K562 (cell line): ENCODE measurements at regions not wholly inside any gene's neighbourhood (a gene's known extent, or its start where the extent isn't known, plus 50 kb on each side); places are given as distances from the start of the nearest gene placed in this dataset.

ENCODE experiments used
- ATAC-seq: fragments of 200-7000 bp; cut with Tn5 transposase; 3 replicates; pipeline ENCODE4 v1.9.1; 2020; ENCODE audit warnings: moderate library complexity
- BruUV-seq: library from RNA; stranded (reverse); fragments of 400-500 nt; replicated peaks from 2 replicates; lab custom pipeline; 2021; lab: Mats Ljungman, UMichigan
- CTCF ChIA-PET: fragments of 300-600 bp; formaldehyde crosslinking; extraction: SDS; loops from one replicate; lab custom pipeline; 2021; ENCODE audit warnings: low intra/inter-chr PET ratio; lab: Yijun Ruan, JAX
- POLR2A ChIA-PET: fragments of 300-600, 350-650 bp; sonication (Branson Sonifier 250); formaldehyde crosslinking; extraction: SDS; loops from one replicate; lab custom pipeline; 2021; ENCODE audit warnings: antibody characterized with exemption, inconsistent platforms; lab: Yijun Ruan, JAX
- DNase-seq, 4 experiments: peaks; one replicate each; pipeline versions ENCODE4 v3.0.0 to v3.0.0-alpha.2; 2011 to 2018; ENCODE audit warnings: low spot score in 3 of 4, mixed read lengths in 3 of 4; ENCODE audit errors: extremely low read depth in 1 of 4
- FAIRE-seq: peaks from 2 replicates; lab custom pipeline; 2011; peaks lifted over from hg19 to GRCh38; lab: Jason Lieb, UNC
- H2AFZ ChIP-seq: 2 replicates; pipeline ENCODE4 v1.6.0; 2011; ENCODE audit warnings: low read depth, low read length, control low read depth, inconsistent platforms
- H3K27ac ChIP-seq: fragments of 200-600 bp; 3 replicates; pipeline ENCODE4 v1.8.0; 2011; ENCODE audit warnings: low read depth, mild to moderate bottlenecking, control low read depth, inconsistent platforms, low read length, moderate library complexity, mixed read lengths; ENCODE audit errors: extremely low read depth
- H3K27me3 ChIP-seq, 2 experiments: fragments of 300-600 bp in 1 of 2; 2 replicates in 1 of 2; 3 replicates in 1 of 2; pipeline versions ENCODE4 v1.6.0 to v1.8.0; 2011; ENCODE audit warnings: inconsistent platforms in 2 of 2, low read length in 2 of 2, mild to moderate bottlenecking in 1 of 2, mixed read lengths in 1 of 2, moderate library complexity in 1 of 2; ENCODE audit not compliant: control insufficient read depth in 2 of 2, insufficient read depth in 2 of 2
- H3K36me3 ChIP-seq: fragments of 300-600 bp; 3 replicates; pipeline ENCODE4 v1.8.0; 2011; ENCODE audit warnings: mild to moderate bottlenecking, low read length, inconsistent platforms; ENCODE audit not compliant: control insufficient read depth, insufficient read depth
- H3K4me1 ChIP-seq, 2 experiments: fragments of 200-600 bp in 1 of 2; replicated peaks in 1 of 2; 2 replicates in 1 of 2; 3 replicates in 1 of 2; pipeline versions ENCODE4 v1.5.1 to v1.8.0; 2011; ENCODE audit warnings: inconsistent platforms in 2 of 2, low read length in 2 of 2, mild to moderate bottlenecking in 1 of 2, mixed read lengths in 1 of 2, moderate library complexity in 1 of 2; ENCODE audit not compliant: control insufficient read depth in 2 of 2, insufficient read depth in 2 of 2
- H3K4me2 ChIP-seq: 2 replicates; pipeline ENCODE4 v1.6.1; 2011; ENCODE audit warnings: low read length, control low read depth, inconsistent platforms, mixed read lengths; ENCODE audit not compliant: insufficient read depth
- H3K4me3 ChIP-seq: fragments of 200-600 bp; sonication (generic), shearing (Covaris generic); 2 replicates; pipeline ENCODE4 v1.5.1; 2016; ENCODE audit warnings: control low read depth, inconsistent platforms
- H3K79me2 ChIP-seq: fragments of 200-600 bp; 3 replicates; pipeline ENCODE4 v1.8.0; 2011; ENCODE audit warnings: low read length, inconsistent platforms; ENCODE audit not compliant: control insufficient read depth, insufficient read depth
- H3K9ac ChIP-seq, 2 experiments: 2 replicates each; pipeline versions ENCODE4 v1.6.0 to v1.6.1; 2011; ENCODE audit warnings: low read depth in 2 of 2, low read length in 2 of 2, control low read depth in 1 of 2, inconsistent platforms in 1 of 2, mild to moderate bottlenecking in 1 of 2, mixed read lengths in 1 of 2; ENCODE audit not compliant: insufficient read depth in 1 of 2
- H3K9me1 ChIP-seq: one replicate; pipeline ENCODE4 v1.6.0; 2011; ENCODE audit warnings: inconsistent platforms, mild to moderate bottlenecking, low read length, moderate library complexity; ENCODE audit not compliant: control insufficient read depth, insufficient read depth
- H3K9me3 ChIP-seq: replicated peaks from 2 replicates; pipeline ENCODE4 v1.5.1; 2011; ENCODE audit warnings: low read depth, low read length, inconsistent platforms; ENCODE audit not compliant: control insufficient read depth, insufficient read depth
- H4K20me1 ChIP-seq: replicated peaks from 2 replicates; pipeline ENCODE4 v1.6.1; 2011; ENCODE audit warnings: low read length, inconsistent platforms, mixed read lengths; ENCODE audit not compliant: control insufficient read depth, insufficient read depth
- CGGBP1 ChIP-seq: fragments of 250-450 bp; sonication (Bioruptor Pico); IDR thresholded peaks from 2 replicates; pipeline ENCODE4 v1.9.0; 2021; ENCODE audit warnings: mild to moderate bottlenecking
- CLOCK ChIP-seq: fragments of 250-450 bp; sonication (Bioruptor Pico); IDR thresholded peaks from 2 replicates; pipeline ENCODE4 v1.4.0; 2020; ENCODE audit warnings: mild to moderate bottlenecking, moderate library complexity, borderline replicate concordance
- FOXK2 ChIP-seq, 2 experiments: fragments of 450-650 bp; IDR thresholded peaks in 1 of 2; conservative IDR thresholded peaks in 1 of 2; 2 replicates each; pipeline ENCODE4 v1.6.1; 2016; ENCODE audit warnings: low read depth in 2 of 2, mild to moderate bottlenecking in 1 of 2
- HSF4 ChIP-seq: fragments of 250-450 bp; sonication (Bioruptor Pico); IDR thresholded peaks from 2 replicates; pipeline ENCODE4 v2.1.2; 2022; ENCODE audit warnings: mild to moderate bottlenecking, moderate library complexity, borderline replicate concordance
- JUNB ChIP-seq: fragments of 450-650 bp; formaldehyde crosslinking; conservative IDR thresholded peaks from 2 replicates; pipeline ENCODE4 v1.4.0; 2020; ENCODE audit warnings: mild to moderate bottlenecking
- KLF10 ChIP-seq: fragments of 250-450 bp; sonication (Bioruptor Pico); IDR thresholded peaks from 2 replicates; pipeline ENCODE4 v1.6.1; 2021; ENCODE audit warnings: matching md5 sums
- KLF16 ChIP-seq: IDR thresholded peaks from 2 replicates; pipeline ENCODE4 v1.6.1; 2016; ENCODE audit warnings: antibody characterized with exemption
- POLR3A ChIP-seq: IDR thresholded peaks from 2 replicates; pipeline ENCODE4 v1.6.1; 2011; ENCODE audit warnings: borderline replicate concordance, mild to moderate bottlenecking, moderate library complexity; ENCODE audit not compliant: insufficient read length, insufficient read depth; ENCODE audit errors: extremely low read depth
- PRPF4 ChIP-seq: fragments of 200-400 bp; formaldehyde crosslinking; IDR thresholded peaks from one replicate; pipeline ENCODE4 v1.6.1; 2017; ENCODE audit warnings: low read length, low read depth, mild to moderate bottlenecking; ENCODE audit not compliant: insufficient read depth, poor library complexity, severe bottlenecking
- SIN3A ChIP-seq, 2 experiments: fragments of 150-350 bp in 1 of 2; IDR thresholded peaks; 2 replicates each; pipeline ENCODE4 v1.6.1; 2011 to 2016; ENCODE audit warnings: borderline replicate concordance in 2 of 2, low read depth in 2 of 2, low read length in 2 of 2, mild to moderate bottlenecking in 2 of 2, moderate library complexity in 2 of 2; ENCODE audit not compliant: control insufficient read depth in 1 of 2
- SLC30A9 ChIP-seq: fragments of 250-450 bp; sonication (Bioruptor Pico); IDR thresholded peaks from 2 replicates; pipeline ENCODE4 v1.8.0; 2022; ENCODE audit warnings: mild to moderate bottlenecking, moderate library complexity
- SMAD2 ChIP-seq: fragments of 150-350 bp; IDR thresholded peaks from 2 replicates; pipeline ENCODE4 v1.6.1; 2014; ENCODE audit warnings: low read depth, mild to moderate bottlenecking, low read length
- SP2 ChIP-seq: IDR thresholded peaks from 2 replicates; pipeline ENCODE4 v1.6.1; 2011; ENCODE audit warnings: mild to moderate bottlenecking, low read depth, low read length, moderate library complexity; ENCODE audit not compliant: poor library complexity, severe bottlenecking; ENCODE audit errors: extremely low read depth
- TEAD4 ChIP-seq, 2 experiments: sonication (generic) in 1 of 2; formaldehyde crosslinking in 1 of 2; IDR thresholded peaks; 2 replicates each; pipeline versions ENCODE4 v1.6.1 to v1.8.0; 2012 to 2022; ENCODE audit warnings: borderline replicate concordance in 1 of 2, inconsistent platforms in 1 of 2, low read length in 1 of 2, mild to moderate bottlenecking in 1 of 2, missing genetic modification reagents in 1 of 2
- WGBS: fragments of 100-300 bp; shearing (Covaris generic); methylation state at CpG from one replicate; pipeline ENCODE4 v1.1.6; 2016; ENCODE audit warnings: low coverage, mixed read lengths; ENCODE audit not compliant: insufficient coverage; ENCODE audit errors: missing lambda C conversion rate; 5-methylcytosine and 5-hydroxymethylcytosine counted together
- in situ Hi-C: fragments of 300-500 bp; cut with MboI; formaldehyde crosslinking; loops from 4 replicates; pipeline ENCODE4 v1.15.0; 2018; ENCODE audit warnings: inconsistent platforms, mixed read lengths
- intact Hi-C: fragments of 100-400 bp; cut with micrococcal nuclease; formaldehyde crosslinking; loops from 2 replicates; pipeline ENCODE4 v1.14.2; 2022
- TF ChIP-seq, protein P1 (sequence below): sonication (generic); formaldehyde crosslinking; IDR thresholded peaks from 2 replicates; pipeline ENCODE4 v1.8.0; 2022; ENCODE audit warnings: mild to moderate bottlenecking, missing genetic modification reagents

- TF ChIP-seq CLOCK (CRISPR knock-in tag), result no peak
- TF ChIP-seq TEAD4 (IDR thresholded peaks at IDR 0.05; ENCODE audit: low read length), result no peak
- no peak for TF ChIP-seq TEAD4 (CRISPR knock-in tag; IDR thresholded peaks at IDR 0.05; ENCODE audit: borderline replicate concordance)
Measured at GRCh38 chr1:82478916-82479315, 678.2 kb downstream of the ADGRL2 start (continued).

- 0% methylated on average over 2 of the region's 2 CpGs for WGBS
- no peaks in the 10 kb centered on the region for H3K79me2 ChIP-seq
- ChIA-PET POLR2A (no interaction called here), CTCF (no interaction called here)
- H3K36me3 ChIP-seq, result no peaks in the 10 kb centered on the region
- no peak overlapping the region for H3K27ac ChIP-seq
- H3K9me3 ChIP-seq, result no peaks in the 10 kb centered on the region
- no peak overlapping the region for H3K9ac ChIP-seq
- H2AFZ ChIP-seq, result no peak overlapping the region
- no peak for FAIRE-seq
- no peak overlapping the region for H3K4me3 ChIP-seq
- BruUV-seq, result no TSS peak
- no peaks in the 10 kb centered on the region for H3K4me1 ChIP-seq
- ATAC-seq, result no peak
- H3K9me1 ChIP-seq, result no peaks in the 10 kb centered on the region
- no peaks in the 10 kb centered on the region for H4K20me1 ChIP-seq
- no peak overlapping the region for H3K4me2 ChIP-seq
- intact Hi-C loops, result no loop called here
- no peak for DNase-seq
- in situ Hi-C loops, result no loop called here
- no peaks in the 10 kb centered on the region for H3K27me3 ChIP-seq
- TF ChIP-seq CGGBP1 (CRISPR knock-in tag), result no peak
- no peak for TF ChIP-seq HSF4 (CRISPR knock-in tag)
- TF ChIP-seq JUNB (CRISPR knock-in tag), result no peak
- no peak for TF ChIP-seq POLR3A
- no peak for TF ChIP-seq PRPF4
- no peak for TF ChIP-seq FOXK2 (conservative IDR thresholded peaks at IDR 0.05 in 1 of 2, IDR thresholded peaks at IDR 0.05 in 1 of 2; ENCODE audit: low read depth in 2 of 2)
- TF ChIP-seq, protein P1, sequence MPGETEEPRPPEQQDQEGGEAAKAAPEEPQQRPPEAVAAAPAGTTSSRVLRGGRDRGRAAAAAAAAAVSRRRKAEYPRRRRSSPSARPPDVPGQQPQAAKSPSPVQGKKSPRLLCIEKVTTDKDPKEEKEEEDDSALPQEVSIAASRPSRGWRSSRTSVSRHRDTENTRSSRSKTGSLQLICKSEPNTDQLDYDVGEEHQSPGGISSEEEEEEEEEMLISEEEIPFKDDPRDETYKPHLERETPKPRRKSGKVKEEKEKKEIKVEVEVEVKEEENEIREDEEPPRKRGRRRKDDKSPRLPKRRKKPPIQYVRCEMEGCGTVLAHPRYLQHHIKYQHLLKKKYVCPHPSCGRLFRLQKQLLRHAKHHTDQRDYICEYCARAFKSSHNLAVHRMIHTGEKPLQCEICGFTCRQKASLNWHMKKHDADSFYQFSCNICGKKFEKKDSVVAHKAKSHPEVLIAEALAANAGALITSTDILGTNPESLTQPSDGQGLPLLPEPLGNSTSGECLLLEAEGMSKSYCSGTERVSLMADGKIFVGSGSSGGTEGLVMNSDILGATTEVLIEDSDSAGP (CRISPR knock-in tag), result no peak
- no peak for TF ChIP-seq KLF16
- no peak for TF ChIP-seq SIN3A (IDR thresholded peaks at IDR 0.05; ENCODE audit: borderline replicate concordance in 2 of 2, control insufficient read depth in 1 of 2, low read depth in 2 of 2, low read length in 2 of 2)
- TF ChIP-seq SP2, result no peak
- no peak for TF ChIP-seq SMAD2
- no peak for TF ChIP-seq KLF10 (CRISPR knock-in tag)
- no peak for TF ChIP-seq SLC30A9
Measured at GRCh38 chr1:82472489-82473131, 671.9 kb downstream of the ADGRL2 start.
